GM21360 (cell line): ENCODE measurements at regions not wholly inside any gene's neighbourhood (a gene's known extent, or its start where the extent isn't known, plus 50 kb on each side); places are given as distances from the start of the nearest gene placed in this dataset.
"Not testable (repeated sequence)": the region's sequence is repeated elsewhere in the genome, so short reads cannot be mapped to it uniquely, and the experiment has no call there.

ENCODE experiments used
- ATAC-seq: cut with Tn5 transposase; IDR thresholded peaks from one replicate; pipeline ENCODE4 v1.9.1; 2021; ENCODE audit warnings: mild to moderate bottlenecking, moderate library complexity; ENCODE audit not compliant: unreplicated experiment

DNA sequence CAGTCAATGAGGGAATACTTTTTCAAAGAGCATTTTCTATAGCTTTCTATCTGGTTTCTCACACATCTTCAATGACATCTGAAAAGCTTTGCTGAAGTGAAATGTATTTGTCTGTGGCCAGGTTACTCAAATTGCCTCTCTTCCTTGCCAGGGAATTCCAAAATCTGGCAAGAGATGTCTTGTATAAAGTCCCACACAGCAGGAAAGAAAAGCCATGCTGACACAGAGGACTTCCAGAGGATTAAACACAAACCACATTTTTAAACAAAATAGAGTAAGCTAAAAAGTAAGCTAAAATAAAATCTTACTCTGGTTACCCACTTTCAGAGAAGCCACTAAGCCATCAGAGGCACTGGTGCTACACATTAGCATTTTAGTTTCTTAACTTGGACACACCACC lies 93.1 kb upstream of the BCAR3 start:
- ATAC-seq, result no peak

GRCh38 chr1:93773049-93773838 lies 91.6 kb upstream of the BCAR3 start:
- ATAC-seq, result no peak

DNA sequence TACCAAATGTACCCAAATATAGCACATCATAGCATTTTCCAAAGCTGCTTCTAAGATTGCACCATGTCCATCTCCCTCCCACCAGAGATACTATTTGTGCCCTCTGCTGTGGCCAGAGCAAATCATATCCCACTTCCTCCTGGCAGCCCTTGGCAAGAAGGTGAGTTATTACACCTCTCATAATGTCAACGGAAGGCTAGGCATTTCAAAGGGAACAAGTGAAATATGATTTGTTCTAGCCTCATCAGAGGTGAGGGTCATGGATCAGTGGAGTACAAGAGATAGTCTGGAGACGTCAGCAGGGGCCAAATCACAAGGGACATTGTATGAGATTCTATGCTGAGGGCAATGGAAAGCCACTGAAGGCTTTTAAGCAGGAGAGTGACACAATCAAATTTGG lies 90.2 kb upstream of the BCAR3 start:
- ATAC-seq, result no peak

DNA sequence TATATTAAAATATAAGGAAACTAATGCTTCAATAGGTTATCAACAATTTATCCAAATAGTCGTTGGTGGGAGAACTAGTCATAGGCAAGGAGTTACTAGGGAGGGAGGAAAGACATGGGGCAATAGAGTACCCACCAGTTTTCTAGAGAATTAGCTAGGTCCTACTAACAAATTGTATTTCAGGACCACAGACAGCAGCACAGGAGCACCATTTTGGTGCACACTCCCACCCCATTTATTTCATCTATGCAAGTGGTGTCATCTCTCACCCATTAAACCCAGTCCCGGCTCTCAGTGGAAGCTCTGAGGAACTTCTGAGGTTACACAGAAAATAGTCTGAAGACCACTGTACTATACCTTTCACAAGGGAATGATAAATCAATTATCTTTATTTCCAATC lies 89.0 kb upstream of the BCAR3 start:
- no peak for ATAC-seq

DNA sequence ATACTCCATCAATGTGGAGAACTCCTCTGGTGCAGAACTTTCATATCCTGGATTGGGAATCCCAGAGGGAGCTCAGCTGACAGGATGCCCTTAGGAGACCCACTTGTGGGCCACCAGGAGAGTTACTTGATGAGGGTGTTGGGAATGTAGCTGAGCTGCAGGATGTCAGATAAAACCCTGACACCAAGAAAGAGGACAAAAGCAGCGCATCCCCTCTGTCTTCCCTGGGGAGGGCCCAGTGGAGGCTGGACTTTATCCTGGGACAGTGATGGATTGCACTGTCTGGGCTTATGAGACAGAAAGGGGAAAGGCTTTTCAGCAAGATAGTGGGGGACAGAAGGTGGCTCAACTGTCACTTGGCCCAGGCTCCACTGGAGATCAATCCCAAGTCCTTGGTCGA lies 88.1 kb upstream of the BCAR3 start:
- ATAC-seq, result no peak

- no peak for ATAC-seq
These were observed 86.8 kb upstream of the BCAR3 start for GRCh38 chr1:93768380-93768863.

DNA sequence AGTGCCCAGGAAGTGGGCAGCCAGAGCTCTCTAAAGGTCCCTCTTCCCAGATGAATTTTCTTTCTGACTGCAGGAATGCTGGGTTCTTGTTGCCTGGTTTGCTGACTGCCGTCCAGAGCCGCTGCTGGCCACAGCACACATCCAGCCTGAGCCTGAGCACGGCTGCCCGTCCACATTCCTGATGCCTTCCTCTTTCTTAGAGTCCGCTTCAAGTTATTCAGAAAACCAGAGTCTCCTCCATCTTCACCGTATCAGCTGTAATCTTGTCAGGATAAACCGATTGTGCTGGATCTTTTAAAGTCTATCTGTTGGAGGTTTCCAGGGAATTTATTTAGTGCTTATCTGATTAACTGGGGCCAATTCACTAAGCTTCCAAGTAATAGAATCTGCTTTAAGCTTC lies 84.8 kb upstream of the BCAR3 start:
- ATAC-seq, result no peak

- ATAC-seq, result no peak
These were observed 83.5 kb upstream of the BCAR3 start for GRCh38 chr1:93765099-93765498.

DNA sequence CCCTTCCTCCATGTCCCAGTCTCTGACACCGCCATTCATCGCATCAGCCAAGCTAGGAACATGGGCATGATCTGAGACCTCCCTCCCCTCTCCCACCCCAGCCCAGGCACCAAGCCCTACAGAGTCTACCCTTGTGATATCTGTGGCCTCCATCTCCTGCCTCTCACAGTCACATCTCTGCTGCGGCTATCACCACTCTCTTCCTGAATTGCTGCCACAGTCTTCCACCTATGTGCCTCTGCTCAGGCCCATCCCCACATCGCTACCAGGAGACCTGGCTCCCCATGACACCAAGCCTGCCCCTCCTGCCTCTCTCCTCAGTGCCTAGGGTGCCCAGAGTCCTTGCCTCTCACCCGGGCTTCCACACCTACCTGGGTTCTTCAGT lies 82.7 kb upstream of the BCAR3 start:
- no peak for ATAC-seq

DNA sequence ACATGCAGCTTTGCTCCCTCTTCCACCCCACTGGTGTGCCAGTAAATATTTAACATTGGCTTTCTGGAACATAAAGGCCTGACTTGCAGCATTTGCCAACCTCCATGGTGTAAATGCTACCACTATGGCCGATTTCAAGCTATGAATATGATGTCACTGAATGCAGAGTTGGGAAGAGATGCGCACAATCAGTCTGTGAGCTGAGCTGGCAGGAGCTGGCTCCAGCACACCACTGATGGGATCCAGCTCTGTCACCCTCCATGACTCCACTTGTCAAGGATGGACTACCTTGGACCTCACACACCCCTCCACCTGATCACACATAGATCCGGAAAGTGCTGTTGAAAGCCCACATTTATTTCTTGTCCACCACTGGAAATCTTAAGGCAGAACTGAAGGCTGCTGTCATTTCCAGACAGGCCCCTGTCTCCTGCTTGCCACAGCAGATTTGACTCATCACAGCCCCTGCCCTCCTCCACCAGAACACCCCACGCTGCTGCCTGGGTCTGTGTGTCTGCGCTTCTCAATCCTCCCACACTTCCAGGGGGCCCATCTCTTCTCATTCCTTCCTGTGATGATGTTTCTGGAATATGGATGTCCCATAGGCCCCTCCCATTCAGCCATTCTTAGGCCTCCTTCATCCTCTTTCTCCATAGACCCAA lies 82.2 kb upstream of the BCAR3 start:
- ATAC-seq, result no peak

DNA sequence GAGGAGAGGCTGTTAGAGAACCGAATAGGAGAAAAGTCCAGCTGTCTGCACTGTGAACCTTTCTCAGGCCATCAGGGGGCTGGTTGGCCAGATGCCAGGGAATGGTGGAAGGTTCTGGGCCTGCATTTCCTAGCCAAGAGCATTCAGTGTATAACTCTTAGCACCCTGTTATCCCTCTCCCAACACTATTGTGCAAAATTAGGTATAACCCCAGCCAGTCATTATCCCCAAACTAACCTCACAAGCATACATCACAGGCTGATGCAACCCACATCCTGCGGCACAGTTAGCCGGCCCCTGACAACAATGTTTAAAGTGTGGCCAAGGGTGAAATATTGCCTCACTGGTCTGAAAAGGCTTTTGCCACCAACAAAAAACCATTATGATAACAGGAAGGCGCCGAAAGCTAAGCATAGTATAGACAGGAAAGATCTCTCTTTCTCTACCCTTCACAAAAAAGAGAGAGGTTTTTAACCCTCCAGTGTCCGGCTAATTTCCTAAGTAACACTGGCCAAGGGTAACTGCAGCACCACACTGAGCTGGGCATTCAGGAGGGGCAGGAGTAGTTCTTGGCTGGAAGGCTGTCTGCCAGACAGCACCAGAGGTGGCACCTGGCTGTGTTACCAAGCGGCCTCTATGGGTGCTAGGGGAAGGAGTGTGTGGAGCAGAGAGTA lies 77.3 kb upstream of the BCAR3 start:
- no peak for ATAC-seq

DNA sequence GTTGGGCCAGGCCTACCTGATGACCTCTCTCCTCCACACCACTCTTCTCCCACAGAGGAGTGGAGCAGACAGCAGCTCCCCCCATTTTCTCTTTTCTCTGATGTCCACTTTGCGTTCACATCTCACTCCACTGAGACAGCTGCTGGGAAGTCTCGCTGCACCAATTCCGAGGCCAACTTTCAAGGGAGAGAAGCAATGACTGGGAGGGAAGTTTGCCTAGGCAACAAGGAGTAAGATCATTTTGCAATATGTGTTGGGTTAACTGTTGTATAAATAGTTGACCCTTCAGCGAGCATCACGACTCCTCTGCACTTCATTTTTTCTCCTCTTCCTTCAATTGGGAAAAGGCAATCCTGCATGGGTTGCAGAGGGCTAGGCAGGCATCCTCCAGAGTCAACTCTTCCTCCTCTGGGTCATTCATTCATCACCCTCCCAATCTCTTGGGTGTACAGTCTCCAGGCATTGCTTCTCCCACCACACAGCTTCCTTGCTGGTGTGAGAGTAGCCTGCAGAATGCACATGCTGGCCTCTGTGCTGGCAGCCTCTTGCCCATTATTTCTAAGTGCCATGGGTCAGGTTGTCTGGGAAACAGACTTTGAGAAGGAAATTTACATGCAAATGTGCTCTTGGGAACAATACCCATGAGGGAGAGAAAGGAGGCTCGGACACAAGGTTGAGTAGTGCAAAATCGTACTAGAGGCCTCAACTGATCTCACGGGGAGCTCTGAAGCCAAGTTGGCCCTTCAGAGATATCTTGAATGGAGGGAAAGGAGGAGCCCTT lies 75.8 kb upstream of the BCAR3 start:
- no peak for ATAC-seq

- ATAC-seq, result no peak
These were observed 75.0 kb upstream of the BCAR3 start for GRCh38 chr1:93756657-93757056.

DNA sequence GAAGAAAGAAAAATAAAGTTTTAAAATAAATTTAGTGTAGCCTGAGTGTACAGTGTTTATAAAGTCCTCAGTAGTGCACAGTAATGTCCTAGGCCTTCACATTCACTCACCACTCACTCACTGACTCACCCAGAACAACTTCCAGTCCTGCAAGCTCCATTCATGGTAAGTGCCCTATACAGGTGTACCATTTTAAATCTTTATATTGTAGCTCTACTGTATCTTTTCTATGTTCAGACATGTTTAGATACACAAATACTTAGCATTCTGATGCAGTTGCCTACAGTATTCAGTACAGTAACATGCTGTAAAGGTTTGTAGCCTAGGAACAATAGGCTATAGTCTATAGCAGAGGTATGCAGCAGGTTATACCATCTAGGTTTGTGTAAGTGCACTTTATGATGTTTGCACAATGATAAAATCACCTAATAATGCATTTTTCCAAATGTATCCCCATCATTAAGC lies 73.6 kb upstream of the BCAR3 start:
- not testable (repeated sequence) for ATAC-seq

DNA sequence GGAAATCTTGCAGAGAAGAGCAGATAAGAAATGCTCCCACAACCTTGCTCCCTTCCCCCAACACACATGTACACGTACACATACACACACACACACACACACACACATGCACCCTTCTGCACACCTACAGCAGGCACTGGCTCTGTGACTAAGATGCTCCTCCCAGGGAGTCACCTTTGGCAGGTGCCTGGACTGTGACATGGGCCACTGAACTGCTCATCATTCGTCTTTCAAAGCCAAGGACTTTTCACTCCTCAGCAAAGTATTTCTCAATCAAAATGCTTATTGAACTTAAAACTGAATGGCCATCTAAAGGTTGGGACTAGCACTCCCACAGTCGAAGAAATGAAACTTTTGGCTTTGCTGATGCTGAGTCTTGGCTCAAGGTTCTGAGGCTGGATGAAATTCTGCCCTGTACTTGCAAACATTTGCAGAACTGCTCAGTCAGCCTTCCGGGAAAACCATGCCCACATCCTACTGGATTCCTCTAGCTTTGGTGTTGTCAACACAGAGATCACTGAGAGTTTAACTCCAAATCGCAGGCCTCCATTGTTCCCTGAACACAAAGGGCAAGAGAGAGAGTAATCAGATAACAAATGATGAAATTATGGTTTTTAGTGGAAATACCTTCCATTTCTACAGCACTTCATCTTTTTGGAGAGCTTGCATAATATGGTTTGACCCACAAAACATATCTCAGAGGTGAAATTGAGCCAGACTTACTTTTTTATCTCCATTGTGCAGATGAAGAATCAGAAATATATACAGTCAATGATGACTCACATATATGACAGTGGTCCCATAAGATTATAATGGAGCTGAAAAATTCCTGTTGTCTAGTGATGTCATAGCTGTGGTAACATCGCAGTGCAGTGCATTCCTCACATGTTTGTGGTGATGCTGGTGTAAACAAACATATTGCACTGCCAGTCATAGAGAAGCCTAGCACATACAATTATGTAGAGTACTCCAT lies 72.4 kb upstream of the BCAR3 start:
- no peak for ATAC-seq

GRCh38 chr1:93751377-93752250 lies 70.0 kb upstream of the BCAR3 start:
- no peak for ATAC-seq

- ATAC-seq, result no peak
These were observed 69.3 kb upstream of the BCAR3 start for GRCh38 chr1:93750955-93751354.

DNA sequence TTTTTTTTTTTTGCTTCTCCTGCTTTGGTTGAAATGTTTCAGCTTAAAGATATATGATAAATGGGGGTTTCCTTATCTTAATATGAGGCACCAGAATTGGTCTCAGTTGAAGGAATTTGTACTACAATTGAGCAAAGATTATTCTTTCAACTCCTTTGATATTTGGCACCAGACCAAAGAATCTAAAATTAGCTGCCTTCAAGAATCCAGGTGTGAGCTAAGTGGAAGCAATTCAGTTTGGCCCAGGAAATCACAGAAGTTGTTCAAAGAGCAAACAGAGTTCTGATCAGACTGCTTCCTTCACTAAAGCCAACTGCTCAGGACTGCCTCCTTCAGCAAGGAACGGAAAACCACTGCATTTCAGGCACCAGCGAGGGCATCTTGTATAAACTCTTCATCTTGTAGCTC lies 68.3 kb upstream of the BCAR3 start:
- ATAC-seq, result peak; percentile 47

- no peak for ATAC-seq
These were observed 67.8 kb upstream of the BCAR3 start for GRCh38 chr1:93749487-93749886.
